ENCODE measurements at regions not wholly inside any gene's neighbourhood (a gene's known extent, or its start where the extent isn't known, plus 50 kb on each side); places are given as distances from the start of the nearest gene placed in this dataset.
"Not testable (repeated sequence)": the region's sequence is repeated elsewhere in the genome, so short reads cannot be mapped to it uniquely, and the experiment has no call there.

DNA sequence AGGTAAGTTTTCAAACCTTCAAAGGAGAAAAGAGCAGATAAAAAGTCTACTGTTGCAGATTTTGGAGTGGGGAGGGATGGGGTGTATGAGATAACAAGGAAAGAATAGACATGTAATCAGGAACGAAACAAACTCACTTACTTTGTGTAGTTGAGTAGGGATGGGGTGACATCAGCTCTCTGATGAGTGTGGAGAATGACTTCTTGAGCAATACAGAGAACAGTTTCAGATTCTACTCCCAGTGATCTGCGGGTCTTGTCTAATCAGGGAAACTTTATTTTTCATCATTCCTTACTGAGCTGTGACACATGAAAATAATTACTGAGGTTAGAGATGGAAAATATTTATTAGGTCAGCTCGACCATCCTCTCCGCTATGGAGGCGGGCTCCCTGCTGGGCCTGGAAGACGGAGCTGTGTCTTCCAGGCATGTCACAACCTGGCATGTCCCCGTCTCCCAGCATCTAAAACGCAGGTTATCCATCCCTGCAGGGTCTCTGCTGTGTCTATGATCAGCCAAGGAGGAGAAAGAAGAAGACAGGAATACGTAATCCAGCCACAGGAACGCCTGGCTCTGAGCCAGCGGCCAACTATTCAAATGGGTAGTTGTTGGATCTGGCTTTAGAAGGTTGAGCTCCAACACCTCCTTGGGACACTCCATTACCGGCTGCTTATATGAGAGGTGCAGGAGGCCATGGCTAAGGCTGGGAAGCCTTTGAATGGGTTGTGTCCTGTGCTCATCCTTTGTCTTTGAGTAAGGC is 99.0 kb upstream of the SATB2 start:
- DNase-seq, result no peak

DNA sequence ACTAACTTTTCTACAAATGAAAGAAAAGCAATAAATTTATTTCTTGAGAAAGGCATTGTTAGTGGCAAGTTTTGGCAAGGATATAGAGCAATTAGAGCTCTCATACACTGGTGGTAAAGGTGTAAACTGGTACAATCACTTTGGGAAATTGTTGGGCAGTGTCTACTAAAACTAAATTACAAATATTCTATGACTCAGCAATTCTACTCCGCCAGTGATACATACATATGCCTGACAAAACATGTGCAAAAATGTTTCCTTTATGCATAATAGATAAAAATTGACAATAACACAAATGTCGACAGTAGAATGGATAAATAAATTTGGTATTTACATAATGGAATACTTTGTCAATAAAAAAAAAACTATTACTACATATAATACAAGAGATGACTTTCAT is 96.3 kb upstream of the SATB2 start:
- DNase-seq, result no peak

DNA sequence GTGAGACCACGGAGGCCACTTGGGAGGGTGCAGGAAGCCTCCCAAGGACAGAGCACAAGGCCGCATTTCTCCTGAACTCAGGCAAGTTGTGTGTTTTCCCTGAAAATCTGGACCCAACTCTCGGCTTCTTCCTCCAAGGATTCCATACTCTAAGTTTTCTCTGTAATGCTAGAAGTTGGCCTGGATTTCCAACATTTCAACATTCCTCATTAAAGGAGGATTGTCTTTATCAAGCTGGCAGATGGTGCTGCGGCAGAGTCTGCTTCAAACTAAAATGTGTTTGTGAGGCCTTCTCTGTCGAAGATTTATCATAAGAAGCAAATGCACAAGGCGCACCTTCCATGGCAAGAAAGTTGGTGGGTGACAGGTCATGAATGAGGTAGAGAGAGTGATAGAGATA is 94.4 kb upstream of the SATB2 start:
- DNase-seq, result no peak

DNA sequence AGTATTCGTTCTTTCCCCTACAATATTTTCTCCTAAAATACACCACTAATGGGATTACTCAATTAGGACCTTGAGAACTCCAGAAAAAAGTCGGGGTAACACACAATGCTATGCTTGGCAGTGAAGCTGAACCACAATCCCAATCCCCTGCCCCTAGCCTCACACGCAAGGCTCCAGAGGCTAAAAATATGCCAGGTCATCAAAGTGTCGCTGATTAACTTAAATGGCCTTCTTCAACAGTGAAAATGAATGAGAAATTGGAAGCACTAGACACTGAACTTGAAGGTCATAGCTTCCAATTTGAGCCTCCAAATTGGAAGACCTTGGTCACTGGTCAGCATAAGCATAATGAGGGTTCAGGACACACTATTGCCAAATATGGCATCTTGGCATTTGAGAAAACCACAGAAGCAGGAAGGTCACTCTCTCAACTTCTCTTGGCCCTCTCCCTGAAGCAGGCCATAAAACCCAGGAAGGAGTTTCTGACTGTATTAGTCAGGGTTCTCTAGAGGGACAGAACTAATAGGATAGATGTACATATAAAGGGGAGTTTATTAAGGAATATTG is 86.0 kb upstream of the SATB2 start:
- no peak for DNase-seq

DNA sequence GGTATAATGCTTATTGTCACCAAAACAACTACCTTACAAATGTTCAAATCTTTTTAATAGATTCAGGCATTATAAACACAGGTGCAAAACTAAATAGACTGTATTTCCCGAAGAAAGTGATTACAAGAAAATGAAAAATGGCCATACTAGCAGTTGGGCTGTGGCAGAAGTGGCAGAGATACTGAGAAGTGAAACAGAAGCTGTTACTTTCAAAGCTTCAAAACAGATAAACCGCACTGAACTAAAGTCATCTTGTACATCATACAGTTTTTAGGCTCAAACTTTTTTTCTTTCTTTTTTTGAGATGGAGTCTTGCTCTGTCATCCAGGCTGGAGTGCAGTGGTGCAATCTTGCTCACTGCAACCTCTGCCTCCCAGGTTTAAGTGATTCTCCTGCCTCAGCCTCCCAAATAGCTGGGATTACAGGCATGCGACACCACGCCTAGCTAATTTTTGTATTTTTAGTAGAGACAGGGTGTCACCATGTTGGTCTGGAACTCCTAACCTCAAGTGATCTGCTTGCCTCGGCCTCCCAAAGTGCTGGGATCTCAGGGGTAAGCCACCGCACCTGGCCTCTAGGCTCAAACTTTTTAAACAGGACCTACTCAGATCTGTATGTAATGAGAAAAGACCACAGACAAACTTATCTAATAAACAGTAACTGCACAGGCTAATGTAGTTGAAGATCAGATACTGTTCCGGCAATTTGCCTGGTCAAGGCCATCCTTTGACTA is 77.9 kb upstream of the SATB2 start:
- DNase-seq, result no peak

DNA sequence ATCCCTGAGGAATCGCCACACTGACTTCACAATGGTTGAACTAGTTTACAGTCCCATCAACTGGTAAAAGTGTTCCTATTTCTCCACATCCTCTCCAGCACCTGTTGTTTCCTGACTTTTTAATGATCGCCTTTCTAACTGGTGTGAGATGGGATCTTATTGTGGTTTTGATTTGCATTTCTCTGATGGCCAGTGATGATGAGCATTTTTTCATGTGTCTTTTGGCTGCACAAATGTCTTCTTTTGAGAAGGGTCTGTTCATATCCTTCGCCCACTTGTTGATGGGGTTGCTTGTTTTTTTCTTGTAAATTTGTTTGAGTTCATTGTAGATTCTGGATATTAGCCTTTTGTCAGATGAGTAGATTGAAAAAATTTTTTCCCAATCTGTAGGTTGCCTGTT is 76.1 kb upstream of the SATB2 start:
- not testable (repeated sequence) for DNase-seq

DNA sequence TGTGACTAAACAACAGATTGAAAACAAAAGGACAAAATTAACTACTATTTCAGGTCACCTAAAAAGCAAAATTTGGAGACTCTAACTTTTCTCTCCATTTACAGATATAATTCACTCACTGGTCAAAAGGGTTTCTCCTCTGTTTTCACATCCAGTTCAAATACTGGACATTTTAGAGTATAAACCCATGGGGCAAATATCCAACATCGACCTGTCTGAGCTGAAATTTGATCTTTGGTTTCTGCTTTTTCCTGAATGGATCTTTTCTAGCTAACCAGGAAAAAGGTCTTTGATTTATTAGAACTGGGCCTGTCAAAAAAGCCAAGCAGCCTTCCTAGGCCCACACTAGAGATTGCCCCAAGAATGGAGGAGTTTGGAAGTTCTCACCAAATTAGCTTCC is 69.3 kb upstream of the SATB2 start:
- DNase-seq, result no peak

DNA sequence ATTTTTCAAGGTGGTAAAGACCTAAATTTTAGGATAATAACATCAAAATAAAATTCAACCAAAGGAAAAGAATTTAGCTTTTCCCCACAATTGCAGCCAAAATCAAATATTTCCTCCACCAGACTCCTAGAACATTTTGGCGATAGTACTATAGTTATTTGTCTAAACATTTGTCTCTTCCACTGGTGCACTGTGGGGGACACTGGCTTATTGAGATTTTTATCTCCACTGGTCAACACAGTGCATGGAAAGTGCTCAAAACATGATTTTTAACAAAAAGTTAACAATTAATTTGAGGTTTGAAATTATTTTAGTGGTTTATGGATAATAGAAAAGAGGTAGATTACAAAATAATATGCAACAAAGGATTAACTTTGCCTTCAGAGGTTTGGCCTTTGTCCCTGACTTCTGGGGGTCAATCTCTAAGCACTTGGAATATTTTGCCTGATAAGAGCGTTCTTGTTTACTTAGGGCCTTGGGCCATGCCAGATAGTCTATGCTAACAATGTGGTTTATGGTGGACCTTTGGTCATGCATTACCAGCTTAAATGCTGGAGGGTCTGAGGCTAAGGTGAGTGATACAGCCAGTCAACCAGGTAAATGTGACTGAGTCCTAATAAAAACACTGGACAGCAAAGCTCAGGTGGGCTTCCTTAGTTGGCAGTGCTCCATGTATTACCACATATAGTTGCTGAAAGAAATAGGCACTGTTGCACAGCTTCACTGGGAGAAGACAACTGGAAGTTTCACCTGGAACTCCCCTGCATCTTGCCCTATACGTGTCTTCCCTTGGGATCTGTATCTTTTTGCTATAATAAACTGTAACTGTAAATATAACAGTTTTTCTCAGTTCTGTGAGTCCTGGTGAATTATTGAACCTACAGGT is 67.2 kb upstream of the SATB2 start:
- no peak for DNase-seq

DNA sequence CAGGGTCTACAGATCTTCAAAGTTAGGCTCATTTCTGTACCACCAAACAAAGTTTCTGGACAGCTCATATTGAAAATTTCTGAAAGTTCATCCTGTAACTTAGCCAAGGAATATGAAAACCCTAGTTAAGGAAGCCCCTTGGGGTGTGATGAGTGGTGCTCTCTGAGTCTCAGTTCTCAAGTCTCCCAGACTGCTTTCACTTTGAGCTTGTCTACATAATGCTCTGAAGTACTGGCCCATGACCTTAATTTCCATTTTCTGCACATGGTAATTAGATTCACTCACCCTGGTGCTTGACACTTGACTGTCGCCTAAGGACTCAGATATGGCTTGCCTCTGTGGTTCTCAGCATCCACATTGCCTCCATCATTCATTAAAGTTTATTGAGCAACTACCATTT is 51.7 kb upstream of the SATB2 start:
- DNase-seq, result no peak
